Endothelial cell of umbilical vein (primary cell): ENCODE measurements at regions not wholly inside any gene's neighbourhood (a gene's known extent, or its start where the extent isn't known, plus 50 kb on each side); places are given as distances from the start of the nearest gene placed in this dataset.

Experiments
- CTCF ChIP-seq, 2 donors: IDR thresholded peaks; 1 replicate in 1 of 2; 2 replicates in 1 of 2; pipeline ENCODE4 v1.5.1; 2011; ENCODE audit warnings: low read length in 2 of 2, mild to moderate bottlenecking in 2 of 2, moderate library complexity in 2 of 2, control low read depth in 1 of 2, inconsistent platforms in 1 of 2, low read depth in 1 of 2; ENCODE audit not compliant: insufficient read depth in 1 of 2; ENCODE audit errors: extremely low read depth in 1 of 2
- EZH2 ChIP-seq: IDR thresholded peaks from 2 replicates; pipeline ENCODE4 v1.6.1; 2012; ENCODE audit warnings: borderline replicate concordance, low read depth, mild to moderate bottlenecking, moderate library complexity, low read length, inconsistent platforms; ENCODE audit not compliant: severe bottlenecking
- FOS ChIP-seq: IDR thresholded peaks from 2 replicates; pipeline ENCODE4 v1.6.1; 2011; ENCODE audit warnings: mild to moderate bottlenecking, low read length, moderate library complexity, borderline replicate concordance; ENCODE audit not compliant: insufficient read depth
- GATA2 ChIP-seq: IDR thresholded peaks from 2 replicates; pipeline ENCODE4 v1.7.0; 2011; ENCODE audit warnings: low read depth, mild to moderate bottlenecking, moderate library complexity, mixed read lengths, low read length; ENCODE audit not compliant: insufficient read length, insufficient read depth
- MAX ChIP-seq: IDR thresholded peaks from 2 replicates; pipeline ENCODE4 v1.6.1; 2011; ENCODE audit not compliant: insufficient read depth, insufficient read length
- MYC ChIP-seq: IDR thresholded peaks from one replicate; pipeline ENCODE4 v1.6.1; 2011; ENCODE audit warnings: mild to moderate bottlenecking, low read depth, low read length
- POLR2A ChIP-seq: IDR thresholded peaks from 2 replicates; pipeline ENCODE4 v1.6.1; 2012; ENCODE audit warnings: low read depth, mild to moderate bottlenecking, control low read depth, low read length
- POLR2AphosphoS5 ChIP-seq: IDR thresholded peaks from 2 replicates; pipeline ENCODE4 v1.6.1; 2012; ENCODE audit warnings: low read depth, mild to moderate bottlenecking, control low read depth, low read length, moderate library complexity; ENCODE audit not compliant: insufficient read depth

- TF ChIP-seq EZH2 = no peak
- TF ChIP-seq MYC = no peak
- TF ChIP-seq CTCF (IDR thresholded peaks at IDR 0.05; ENCODE audit: extremely low read depth in 1 of 2, insufficient read depth in 1 of 2, low read depth in 1 of 2, low read length in 2 of 2) = no peak
- no peak for TF ChIP-seq MAX
- TF ChIP-seq POLR2A = no peak
- TF ChIP-seq POLR2AphosphoS5 = no peak
- no peak for TF ChIP-seq GATA2
- no peak for TF ChIP-seq FOS
These were observed 344.2 kb upstream of the BTBD3 start for GRCh38 chr20:11573507-11573906.
